Putamen (tissue), 1 donor: ENCODE measurements at regions not wholly inside any gene's neighbourhood (a gene's known extent, or its start where the extent isn't known, plus 50 kb on each side); places are given as distances from the start of the nearest gene placed in this dataset.
"Not testable (repeated sequence)": the region's sequence is repeated elsewhere in the genome, so short reads cannot be mapped to it uniquely, and the experiment has no call there.

Experiments
- DNase-seq: peaks from one replicate; pipeline ENCODE4 v3.0.0-alpha.2; 2016; ENCODE audit warnings: low spot score

DNA sequence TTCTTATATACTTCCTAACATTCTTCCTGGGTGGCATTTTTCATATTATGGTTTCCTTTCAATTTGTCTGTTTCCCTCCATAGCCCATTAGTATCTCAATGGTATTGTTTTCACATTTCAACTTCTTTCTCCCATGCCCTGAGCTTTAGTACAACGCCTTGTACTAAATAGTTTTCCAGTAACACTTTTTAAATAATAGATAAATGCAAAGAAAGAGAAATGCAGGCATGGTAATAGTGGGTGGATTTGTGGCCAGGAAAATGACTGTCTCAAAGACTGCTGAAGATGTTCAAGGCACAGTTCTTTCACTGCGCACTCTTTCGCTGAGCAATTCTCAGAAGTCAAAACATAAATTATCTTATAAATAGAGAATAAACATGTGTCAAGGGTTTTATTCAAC, 145.1 kb downstream of the LCA5 start:
- no peak for DNase-seq

DNA sequence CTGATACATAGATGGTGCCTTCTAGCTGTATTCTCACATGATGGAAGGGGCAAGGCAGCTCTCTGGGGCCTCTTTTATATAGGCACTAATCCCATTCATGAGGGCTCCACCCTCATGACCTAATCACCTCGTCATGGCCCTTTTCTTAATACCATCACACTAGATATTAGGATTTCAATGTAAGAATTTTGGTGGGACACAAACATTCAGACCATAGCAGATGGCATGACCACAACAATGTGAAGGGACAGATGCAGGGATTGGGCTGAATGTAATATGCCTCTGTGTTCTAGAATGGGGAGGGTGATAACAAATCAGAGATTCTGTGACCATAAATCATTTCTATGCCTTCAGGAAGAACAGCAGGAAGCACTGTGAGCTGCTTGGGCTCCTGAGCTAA, 145.8 kb downstream of the LCA5 start:
- no peak for DNase-seq

DNA sequence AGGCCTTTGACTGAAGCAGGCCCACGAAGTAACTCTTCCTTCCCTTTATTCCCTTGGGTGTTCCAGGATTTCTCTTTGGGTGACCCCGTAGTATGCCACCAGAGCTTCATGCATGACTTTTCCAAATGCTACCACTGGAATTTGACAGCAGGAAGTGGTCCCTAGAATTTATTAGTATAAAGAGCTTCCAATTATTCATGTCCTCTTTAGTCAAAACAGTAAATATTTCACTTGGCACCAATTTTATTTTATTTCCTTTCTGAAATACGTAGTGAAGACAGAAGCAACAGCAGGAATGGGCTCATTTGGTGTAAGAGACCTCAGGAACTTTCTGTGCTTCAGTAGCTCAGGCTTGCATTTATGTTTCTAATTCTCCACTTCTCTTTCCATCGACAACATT, 151.3 kb downstream of the LCA5 start:
- DNase-seq = peak; percentile 18

GRCh38 chr6:79385333-79385732, 150.9 kb upstream of the HMGN3 start:
- no peak for DNase-seq

DNA sequence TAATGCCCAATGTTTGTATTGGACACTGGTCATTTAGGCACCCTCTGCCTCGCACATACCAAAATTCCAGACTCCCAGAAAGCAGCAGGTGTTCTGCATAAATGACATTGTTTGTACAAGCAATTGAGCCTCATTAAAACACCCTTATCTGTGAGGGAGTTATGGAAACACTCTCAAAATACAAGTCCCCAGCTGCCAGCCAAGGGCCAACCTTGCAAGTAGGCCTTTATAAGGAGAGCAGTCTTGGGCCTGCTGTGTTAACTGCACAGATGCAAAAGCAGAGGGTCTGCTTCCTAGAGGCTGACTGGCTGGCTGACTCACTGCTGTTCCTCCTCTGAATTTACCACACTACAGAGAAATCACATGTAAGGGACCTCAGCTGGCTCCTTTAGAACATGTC, 150.4 kb upstream of the HMGN3 start:
- DNase-seq = no peak

- no peak for DNase-seq
Measured at GRCh38 chr6:79378957-79379356, 144.5 kb upstream of the HMGN3 start.

DNA sequence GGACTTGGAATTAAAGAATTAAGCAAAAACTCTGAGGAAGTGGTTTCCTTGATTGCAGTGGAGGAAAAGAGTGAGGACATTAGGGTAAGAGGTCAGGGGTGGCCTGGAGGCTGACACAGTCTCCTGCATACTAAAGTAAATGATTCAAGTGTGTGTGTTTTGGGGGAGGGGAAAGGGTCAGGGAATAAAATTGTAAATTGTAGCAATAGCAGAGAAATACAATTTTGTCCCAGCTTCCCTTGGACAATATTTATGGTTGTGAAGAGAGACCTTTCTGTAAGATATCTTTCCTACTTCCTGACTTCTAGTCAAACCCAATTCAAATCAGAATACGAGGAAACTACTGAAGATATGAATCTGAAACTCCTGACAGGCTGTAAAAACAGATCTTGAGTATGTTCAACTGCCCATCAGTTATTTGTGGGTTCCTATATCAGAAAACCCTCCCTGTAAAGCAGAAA, 143.4 kb upstream of the HMGN3 start:
- DNase-seq = no peak

DNA sequence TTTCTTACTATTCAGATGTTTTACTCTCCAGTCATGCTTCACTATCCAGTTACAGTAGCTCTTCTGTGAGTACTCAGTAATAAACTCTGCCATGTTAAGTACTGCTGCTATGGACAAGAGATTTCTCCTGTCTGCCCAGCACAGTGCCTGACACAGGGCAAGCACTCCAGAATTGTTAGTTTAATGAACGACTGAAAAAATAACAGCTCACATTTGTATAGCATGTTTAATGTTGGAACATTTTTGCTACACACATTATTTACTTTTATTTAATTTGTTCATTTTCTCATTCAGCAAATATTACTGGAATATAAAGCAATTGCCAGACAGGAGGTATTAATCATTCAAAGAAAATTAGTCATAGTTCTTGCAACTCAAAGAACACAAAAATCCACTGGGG, 142.6 kb upstream of the HMGN3 start:
- DNase-seq = no peak

DNA sequence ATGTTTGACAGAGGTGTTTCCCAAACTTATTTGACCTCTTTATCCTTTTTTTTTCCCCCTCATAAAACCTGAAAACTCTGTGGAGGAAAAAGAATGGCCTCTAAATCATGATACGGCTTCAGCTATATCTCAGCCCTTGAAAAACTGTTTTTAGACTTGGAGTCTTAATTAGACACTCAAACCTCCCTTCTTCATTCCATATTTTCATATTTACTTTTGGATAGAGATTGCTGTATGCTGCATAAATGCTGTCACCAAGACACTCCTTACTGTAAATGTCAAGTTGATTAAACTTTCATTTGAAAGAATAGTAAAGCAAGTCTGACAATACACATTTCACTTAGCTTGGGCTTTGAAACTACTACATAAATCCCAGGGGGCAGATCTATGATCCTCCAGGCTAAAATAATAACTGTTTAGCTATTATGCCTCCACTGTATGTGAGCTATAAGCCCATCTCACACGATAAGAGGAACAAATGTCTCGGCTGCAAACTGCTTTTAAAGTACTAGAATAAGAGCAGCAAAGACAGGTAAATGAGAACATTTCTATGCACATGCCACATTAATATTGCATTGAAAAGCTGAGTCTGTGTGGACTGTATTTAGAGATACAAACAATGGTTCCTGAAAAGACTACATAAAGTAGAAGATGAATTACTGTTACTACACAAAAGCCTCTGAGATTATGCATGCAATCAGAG, 141.3 kb upstream of the HMGN3 start:
- DNase-seq = no peak

- no peak for DNase-seq
Measured at GRCh38 chr6:79374308-79374707, 139.8 kb upstream of the HMGN3 start.

GRCh38 chr6:79373880-79374279, 139.4 kb upstream of the HMGN3 start:
- no peak for DNase-seq

DNA sequence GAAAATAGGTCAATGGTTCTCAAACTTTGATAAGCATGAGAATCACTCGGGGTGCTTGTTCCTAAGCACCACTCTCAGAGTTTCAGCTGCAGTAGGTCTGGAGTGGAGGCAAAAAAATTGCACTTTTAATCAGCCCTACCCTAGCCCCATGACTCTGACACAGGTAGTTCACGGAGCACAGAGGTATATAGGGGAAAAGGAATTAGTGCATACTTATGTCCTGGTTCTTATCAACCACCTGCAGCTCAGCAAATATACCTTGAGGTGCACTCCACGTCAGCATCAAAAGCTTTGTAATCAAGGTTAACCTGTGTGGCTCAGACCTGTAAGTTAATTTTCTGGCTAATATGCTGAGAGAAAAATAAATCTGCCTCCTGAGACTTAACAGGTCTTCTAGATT, 138.8 kb upstream of the HMGN3 start:
- no peak for DNase-seq

DNA sequence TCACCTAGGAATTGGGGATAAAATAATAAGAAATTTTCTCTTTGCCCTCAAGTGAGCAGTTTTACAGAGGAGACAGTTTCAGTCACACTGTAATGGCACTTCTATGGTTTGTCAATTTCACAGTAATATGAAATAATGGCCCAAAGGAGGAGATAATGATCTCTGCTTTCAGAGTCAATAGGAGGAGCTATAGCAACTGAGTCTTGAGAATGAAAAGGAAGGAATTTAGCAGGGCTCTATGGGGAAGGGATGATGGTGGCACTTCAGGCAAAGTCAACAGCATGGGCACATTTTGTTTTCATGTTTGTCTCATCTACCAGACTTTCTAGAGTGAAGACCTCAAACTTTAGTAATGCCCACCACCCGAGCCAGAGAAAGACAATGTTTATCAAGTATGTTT, 138.3 kb upstream of the HMGN3 start:
- DNase-seq = no peak

- no peak for DNase-seq
Measured at GRCh38 chr6:79369026-79369425, 134.5 kb upstream of the HMGN3 start.

DNA sequence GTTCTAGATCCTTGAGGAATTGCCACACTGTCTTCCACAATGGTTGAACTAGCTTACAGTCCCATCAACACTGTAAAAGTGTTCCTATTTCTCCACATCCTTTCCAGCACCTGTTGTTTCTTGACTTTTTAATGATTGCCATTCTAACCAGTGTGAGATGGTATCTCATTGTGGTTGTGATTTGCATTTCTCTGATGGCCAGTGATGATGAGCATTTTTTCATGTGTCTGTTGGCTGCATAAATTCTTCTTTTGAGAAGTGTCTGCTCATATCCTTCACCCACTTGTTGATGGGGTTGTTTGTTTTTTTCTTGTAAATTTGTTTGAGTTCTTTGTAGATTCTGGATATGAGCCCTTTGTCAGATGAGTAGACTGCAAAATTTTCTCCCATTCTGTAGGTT, 129.0 kb upstream of the HMGN3 start:
- not testable (repeated sequence) for DNase-seq

DNA sequence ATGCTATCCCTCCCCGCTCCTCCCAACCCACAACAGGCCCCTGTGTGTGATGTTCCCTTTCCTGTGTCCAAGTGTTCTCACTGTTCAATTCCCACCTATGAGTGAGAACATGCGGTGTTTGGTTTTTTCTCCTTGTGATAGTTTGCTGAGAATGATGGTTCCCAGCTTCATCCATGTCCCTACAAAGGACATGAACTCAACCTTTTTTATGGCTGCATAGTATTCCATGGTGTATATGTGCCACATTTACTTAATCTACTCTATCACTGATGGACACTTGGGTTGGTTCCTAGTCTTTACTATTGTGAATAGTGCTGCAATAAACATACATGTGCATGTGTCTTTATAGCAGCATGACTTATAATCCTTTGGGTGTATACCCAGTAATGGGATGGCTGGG, 126.6 kb upstream of the HMGN3 start:
- DNase-seq = not testable (repeated sequence)

GRCh38 chr6:79353226-79353625, 118.7 kb upstream of the HMGN3 start:
- no peak for DNase-seq

GRCh38 chr6:79338493-79338892, 104.0 kb upstream of the HMGN3 start:
- DNase-seq = no peak

GRCh38 chr6:79335133-79335674, 100.7 kb upstream of the HMGN3 start:
- no peak for DNase-seq

GRCh38 chr6:79334674-79335073, 100.2 kb upstream of the HMGN3 start:
- DNase-seq = peak; percentile 27

GRCh38 chr6:79330704-79331103, 96.2 kb upstream of the HMGN3 start:
- no peak for DNase-seq

GRCh38 chr6:79313254-79313653, 78.8 kb upstream of the HMGN3 start:
- DNase-seq = peak; percentile 49

DNA sequence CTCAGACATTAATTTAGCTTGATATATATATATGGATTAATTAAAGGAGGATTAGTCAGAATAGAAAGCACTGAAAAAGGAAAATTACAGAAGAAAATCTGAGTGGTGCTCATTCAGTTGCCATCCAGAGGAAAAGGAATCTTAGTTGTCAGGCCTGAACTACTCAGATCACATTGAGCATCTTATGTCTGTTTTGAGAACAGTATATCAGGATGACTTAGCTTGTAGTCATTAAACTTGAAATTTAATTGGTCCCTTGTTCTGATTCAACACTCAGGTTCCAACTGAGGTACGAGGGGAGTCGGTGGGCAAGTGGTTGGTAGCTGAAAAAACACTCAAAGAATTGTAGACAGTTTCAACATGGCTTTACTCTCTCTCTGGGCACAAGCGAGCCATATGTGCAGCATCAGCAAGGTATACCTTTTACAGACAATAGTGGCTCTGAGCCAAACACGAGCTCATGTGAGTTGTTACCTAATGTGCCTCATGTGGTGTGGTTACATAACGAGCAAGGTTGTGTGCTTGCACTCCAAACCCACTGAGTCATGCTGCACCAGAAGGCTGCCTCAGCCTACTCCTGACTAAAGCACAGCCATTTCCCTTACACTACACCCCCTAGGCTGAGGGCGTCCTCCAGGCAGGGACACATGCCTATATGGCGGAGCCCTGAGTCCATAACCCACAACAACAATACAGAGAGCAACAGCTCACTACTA, 73.0 kb upstream of the HMGN3 start:
- DNase-seq = no peak

GRCh38 chr6:79305020-79305419, 70.5 kb upstream of the HMGN3 start:
- no peak for DNase-seq
